GM12878 (cell line): ENCODE measurements at regions not wholly inside any gene's neighbourhood (a gene's known extent, or its start where the extent isn't known, plus 50 kb on each side); places are given as distances from the start of the nearest gene placed in this dataset.

Experiments
- ATAC-seq: fragments of 200-7000 bp; cut with Tn5 transposase; 3 replicates; pipeline ENCODE4 v1.9.1; 2020; ENCODE audit warnings: mild to moderate bottlenecking, moderate library complexity
- BruUV-seq: library from RNA; stranded (reverse); fragments of 400-500 nt; replicated peaks from 2 replicates; lab custom pipeline; 2021; lab: Mats Ljungman, UMichigan
- CTCF ChIA-PET: fragments of 300-600 bp; sonication (Branson Sonifier 250); formaldehyde crosslinking; extraction: SDS; loops from one replicate; lab custom pipeline; 2021; ENCODE audit warnings: inconsistent platforms; lab: Yijun Ruan, JAX
- POLR2A ChIA-PET: fragments of 350-600 bp; formaldehyde crosslinking; extraction: SDS; loops from one replicate; lab custom pipeline; 2021; ENCODE audit warnings: inconsistent platforms; lab: Charles Lee
- RAD21 ChIA-PET: fragments of 300-600 bp; sonication (Branson Sonifier 250); formaldehyde crosslinking; loops from one replicate; lab custom pipeline; 2023; ENCODE audit warnings: antibody characterized with exemption; ENCODE audit not compliant: unreplicated experiment; lab: Charles Lee
- SMC1A ChIA-PET: fragments of 300-600 bp; sonication (Branson Sonifier 250); formaldehyde crosslinking; loops from one replicate; lab custom pipeline; 2023; ENCODE audit not compliant: unreplicated experiment, uncharacterized antibody; lab: Charles Lee
- DNase-seq: peaks from one replicate; pipeline ENCODE4 v3.0.0-alpha.2; 2011; ENCODE audit warnings: low read depth, low spot score
- FAIRE-seq: peaks from 3 replicates; lab custom pipeline; 2011; peaks lifted over from hg19 to GRCh38; lab: Jason Lieb, UNC
- H2AFZ ChIP-seq: 2 replicates; pipeline ENCODE4 v1.6.0; 2011; ENCODE audit warnings: low read depth, low read length, control low read depth; ENCODE audit not compliant: control insufficient read depth
- H3K27ac ChIP-seq: 2 replicates; pipeline ENCODE4 v1.5.1; 2011; ENCODE audit warnings: control low read depth; ENCODE audit not compliant: control insufficient read depth, insufficient read depth
- H3K27me3 ChIP-seq, 2 experiments: replicated peaks in 1 of 2; 2 replicates each; pipeline versions ENCODE4 v1.6.0 to v1.6.1; 2011; ENCODE audit warnings: low read length in 1 of 2; ENCODE audit not compliant: control insufficient read depth in 2 of 2, insufficient read depth in 2 of 2
- H3K36me3 ChIP-seq, 2 experiments: 2 replicates each; pipeline ENCODE4 v1.5.1; 2011; ENCODE audit warnings: low read length in 1 of 2; ENCODE audit not compliant: control insufficient read depth in 2 of 2, insufficient read depth in 2 of 2
- H3K4me1 ChIP-seq: 2 replicates; pipeline ENCODE4 v1.6.1; 2011; ENCODE audit warnings: mild to moderate bottlenecking, low read length, moderate library complexity, mixed read lengths; ENCODE audit not compliant: control insufficient read depth, insufficient read depth
- H3K4me2 ChIP-seq: 2 replicates; pipeline ENCODE4 v1.6.0; 2011; ENCODE audit warnings: control low read depth; ENCODE audit not compliant: control insufficient read depth, insufficient read depth
- H3K4me3 ChIP-seq: fragments of 200-600 bp; sonication (generic); 2 replicates; pipeline ENCODE4 v1.5.1; 2016
- H3K79me2 ChIP-seq: 2 replicates; pipeline ENCODE4 v1.6.0; 2011; ENCODE audit warnings: low read length; ENCODE audit not compliant: control insufficient read depth, insufficient read depth
- H3K9ac ChIP-seq: 2 replicates; pipeline ENCODE4 v1.8.0; 2011; ENCODE audit warnings: low read length, control low read depth, mixed read lengths; ENCODE audit not compliant: control insufficient read depth, insufficient read depth
- H3K9me3 ChIP-seq: replicated peaks from 3 replicates; pipeline ENCODE4 v1.5.1; 2011; ENCODE audit warnings: mild to moderate bottlenecking, low read length; ENCODE audit not compliant: control insufficient read depth, insufficient read depth
- H4K20me1 ChIP-seq: 2 replicates; pipeline ENCODE4 v1.6.0; 2011; ENCODE audit not compliant: control insufficient read depth, insufficient read depth
- BMI1 ChIP-seq: fragments of 450-650 bp; IDR thresholded peaks from 2 replicates; pipeline ENCODE4 v1.6.1; 2016; ENCODE audit warnings: mild to moderate bottlenecking, moderate library complexity, borderline replicate concordance
- EZH2 ChIP-seq: IDR thresholded peaks from 2 replicates; pipeline ENCODE4 v1.6.1; 2012; ENCODE audit warnings: low read depth, mild to moderate bottlenecking, control low read depth, inconsistent platforms, low read length, borderline replicate concordance; ENCODE audit not compliant: control insufficient read depth
- MYC ChIP-seq: IDR thresholded peaks from 2 replicates; pipeline ENCODE4 v1.6.1; 2011; ENCODE audit warnings: mild to moderate bottlenecking, low read length, moderate library complexity, inconsistent platforms; ENCODE audit not compliant: insufficient read depth, insufficient replicate concordance, insufficient read length, severe bottlenecking
- NFYA ChIP-seq: IDR thresholded peaks from 2 replicates; pipeline ENCODE4 v1.6.1; 2011; ENCODE audit warnings: low read depth, mild to moderate bottlenecking, low read length, improper control_type of control experiment, borderline replicate concordance
- WGBS: methylation state at CpG from one replicate; pipeline ENCODE4 v1.1.6; 2016; ENCODE audit warnings: low lambda C conversion rate; ENCODE audit not compliant: insufficient replicate concordance, insufficient coverage; ENCODE audit errors: missing lambda C conversion rate; 5-methylcytosine and 5-hydroxymethylcytosine counted together
- in situ Hi-C: fragments of 300-500 bp; cut with MboI; formaldehyde crosslinking; loops from 9 replicates; pipeline ENCODE4 v1.14.3; 2018; ENCODE audit warnings: mixed read lengths
- intact Hi-C: fragments of 100-400 bp; cut with micrococcal nuclease; formaldehyde crosslinking; loops from one replicate; pipeline ENCODE4 v1.14.2; 2022; ENCODE audit not compliant: unreplicated experiment
- TF ChIP-seq, protein P1 (sequence below): fragments of 450-650 bp; formaldehyde crosslinking; IDR thresholded peaks from 2 replicates; pipeline ENCODE4 v1.4.0; 2020; ENCODE audit warnings: mild to moderate bottlenecking, moderate library complexity

DNA sequence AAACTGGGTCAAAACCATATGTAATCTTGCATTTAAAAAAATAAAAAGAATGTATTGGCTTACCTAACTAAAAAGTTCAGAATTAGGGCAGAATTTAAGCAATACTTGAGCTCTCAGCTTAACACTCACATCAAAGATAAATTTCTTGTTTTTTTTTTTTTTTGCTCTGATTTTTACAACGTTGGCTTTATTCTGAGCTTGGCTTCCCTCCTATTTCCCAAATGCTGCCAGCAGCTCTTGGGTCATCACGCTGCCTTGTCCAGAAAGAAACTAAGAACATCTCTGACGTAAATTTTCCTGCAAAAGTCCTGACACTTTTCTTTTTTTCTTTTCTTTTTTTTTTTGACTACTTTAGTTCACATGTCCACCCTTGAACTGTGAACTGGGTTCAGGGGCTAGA, 150.6 kb upstream of the TGFBR2 start:
- no peak overlapping the region for H3K27ac ChIP-seq
- H3K4me3 ChIP-seq: no peak overlapping the region
- BruUV-seq: no TSS peak
- H3K9me3 ChIP-seq: no peaks in the 10 kb centered on the region
- TF ChIP-seq, protein P1, sequence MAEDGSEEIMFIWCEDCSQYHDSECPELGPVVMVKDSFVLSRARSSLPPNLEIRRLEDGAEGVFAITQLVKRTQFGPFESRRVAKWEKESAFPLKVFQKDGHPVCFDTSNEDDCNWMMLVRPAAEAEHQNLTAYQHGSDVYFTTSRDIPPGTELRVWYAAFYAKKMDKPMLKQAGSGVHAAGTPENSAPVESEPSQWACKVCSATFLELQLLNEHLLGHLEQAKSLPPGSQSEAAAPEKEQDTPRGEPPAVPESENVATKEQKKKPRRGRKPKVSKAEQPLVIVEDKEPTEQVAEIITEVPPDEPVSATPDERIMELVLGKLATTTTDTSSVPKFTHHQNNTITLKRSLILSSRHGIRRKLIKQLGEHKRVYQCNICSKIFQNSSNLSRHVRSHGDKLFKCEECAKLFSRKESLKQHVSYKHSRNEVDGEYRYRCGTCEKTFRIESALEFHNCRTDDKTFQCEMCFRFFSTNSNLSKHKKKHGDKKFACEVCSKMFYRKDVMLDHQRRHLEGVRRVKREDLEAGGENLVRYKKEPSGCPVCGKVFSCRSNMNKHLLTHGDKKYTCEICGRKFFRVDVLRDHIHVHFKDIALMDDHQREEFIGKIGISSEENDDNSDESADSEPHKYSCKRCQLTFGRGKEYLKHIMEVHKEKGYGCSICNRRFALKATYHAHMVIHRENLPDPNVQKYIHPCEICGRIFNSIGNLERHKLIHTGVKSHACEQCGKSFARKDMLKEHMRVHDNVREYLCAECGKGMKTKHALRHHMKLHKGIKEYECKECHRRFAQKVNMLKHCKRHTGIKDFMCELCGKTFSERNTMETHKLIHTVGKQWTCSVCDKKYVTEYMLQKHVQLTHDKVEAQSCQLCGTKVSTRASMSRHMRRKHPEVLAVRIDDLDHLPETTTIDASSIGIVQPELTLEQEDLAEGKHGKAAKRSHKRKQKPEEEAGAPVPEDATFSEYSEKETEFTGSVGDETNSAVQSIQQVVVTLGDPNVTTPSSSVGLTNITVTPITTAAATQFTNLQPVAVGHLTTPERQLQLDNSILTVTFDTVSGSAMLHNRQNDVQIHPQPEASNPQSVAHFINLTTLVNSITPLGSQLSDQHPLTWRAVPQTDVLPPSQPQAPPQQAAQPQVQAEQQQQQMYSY: no peak
- no peak for TF ChIP-seq EZH2
- TF ChIP-seq BMI1: no peak
- TF ChIP-seq MYC: no peak
- no peak for TF ChIP-seq NFYA
- ChIA-PET SMC1A (interaction anchor here (0.6 to 1.7 kb wide), 2 partner anchors 8 to 9 kb away, joined by 3 to 4 read pairs; no protein-coding TSS in a partner anchor), CTCF (interaction anchor here (0.6 kb wide), 1 partner anchor 20 kb away, joined by 3 read pairs; no protein-coding TSS in a partner anchor), RAD21 (no interaction called here), POLR2A (interaction anchor here (0.5 to 0.6 kb wide), 2 partner anchors 99 to 836 kb away, joined by 4 read pairs; no protein-coding TSS in a partner anchor)
- DNase-seq (no peak), ATAC-seq (no peak), FAIRE-seq (no peak)
- H3K4me2 ChIP-seq: no peak overlapping the region
- no peak overlapping the region for H3K9ac ChIP-seq
- H2AFZ ChIP-seq: no peak overlapping the region
- H4K20me1 ChIP-seq: no peaks in the 10 kb centered on the region
- no peaks in the 10 kb centered on the region for H3K79me2 ChIP-seq
- intact Hi-C loops (no loop called here), in situ Hi-C loops (no loop called here)
- H3K36me3 ChIP-seq: no peaks in the 10 kb centered on the region
- no peaks in the 10 kb centered on the region for H3K4me1 ChIP-seq
- no peaks in the 10 kb centered on the region for H3K27me3 ChIP-seq
- 14% methylated on average over 3 of the region's 3 CpGs for WGBS
